HCT116 (cell line): ENCODE measurements at regions not wholly inside any gene's neighbourhood (a gene's known extent, or its start where the extent isn't known, plus 50 kb on each side); places are given as distances from the start of the nearest gene placed in this dataset.

Experiments
- ATAC-seq: fragments of 200-7000 bp; cut with Tn5 transposase; 2 replicates; pipeline ENCODE4 v1.9.1; 2020; ENCODE audit warnings: mild to moderate bottlenecking, moderate library complexity
- BruUV-seq: library from RNA; stranded (reverse); fragments of 400-500 nt; replicated peaks from 2 replicates; lab custom pipeline; 2021; lab: Mats Ljungman, UMichigan
- CTCF ChIA-PET: fragments of 300-600 bp; sonication (Branson Sonifier 250); formaldehyde crosslinking; loops from one replicate; lab custom pipeline; 2021; ENCODE audit warnings: antibody characterized with exemption; lab: Charles Lee
- POLR2A ChIA-PET: fragments of 300-600, 350-600 bp; sonication (Branson Sonifier 250); formaldehyde crosslinking; loops from one replicate; lab custom pipeline; 2021; ENCODE audit warnings: antibody characterized with exemption; lab: Charles Lee
- RAD21 ChIA-PET, 2 experiments: fragments of 300-600 bp; sonication (Branson Sonifier 250); formaldehyde crosslinking; loops; one replicate each; lab custom pipeline; 2023; ENCODE audit warnings: low total read pairs in 2 of 2; ENCODE audit not compliant: uncharacterized antibody in 2 of 2, unreplicated experiment in 2 of 2, low non-redundant PET in 1 of 2; lab: Charles Lee
- DNase-seq: peaks from one replicate; pipeline ENCODE4 v3.0.0-alpha.2; 2010; ENCODE audit warnings: low read depth, low spot score
- H2AFZ ChIP-seq: fragments of 200-600 bp; shearing (Covaris generic), sonication (generic); 2 replicates; pipeline ENCODE4 v1.6.1; 2017; ENCODE audit warnings: low read depth, mixed run types, mixed read lengths, antibody characterized with exemption, low read length; ENCODE audit not compliant: poor library complexity, severe bottlenecking
- H3K27ac ChIP-seq: 2 replicates; pipeline ENCODE4 v1.5.1; 2012; ENCODE audit warnings: low read depth, low read length
- H3K27me3 ChIP-seq: fragments of 200-600 bp; sonication (generic); 2 replicates; pipeline ENCODE4 v1.6.1; 2016; ENCODE audit warnings: mixed run types, low read length, mixed read lengths; ENCODE audit not compliant: insufficient read depth
- H3K36me3 ChIP-seq, 2 experiments: fragments of 200-500 bp in 1 of 2; fragments of 200-600 bp in 1 of 2; sonication (Bioruptor generic) in 1 of 2; sonication (generic) in 1 of 2; 2 replicates each; pipeline versions ENCODE4 v1.5.1 to v1.6.1; 2014 to 2016; ENCODE audit warnings: low read length in 2 of 2, inconsistent platforms in 1 of 2, mixed read lengths in 1 of 2, mixed run types in 1 of 2; ENCODE audit not compliant: insufficient read depth in 2 of 2, control insufficient read depth in 1 of 2
- H3K4me1 ChIP-seq, 2 experiments: fragments of 200-600 bp in 1 of 2; sonication (generic) in 1 of 2; 2 replicates each; pipeline versions ENCODE4 v1.5.1 to v1.6.1; 2012 to 2017; ENCODE audit warnings: low read length in 2 of 2, inconsistent platforms in 1 of 2, mild to moderate bottlenecking in 1 of 2, mixed read lengths in 1 of 2, mixed run types in 1 of 2, moderate library complexity in 1 of 2; ENCODE audit not compliant: insufficient read depth in 2 of 2, control insufficient read depth in 1 of 2
- H3K4me2 ChIP-seq: fragments of 200-600 bp; sonication (generic); 2 replicates; pipeline ENCODE4 v1.6.1; 2017; ENCODE audit warnings: mixed run types, low read length, mixed read lengths
- H3K4me3 ChIP-seq, 2 experiments: fragments of 200-600 bp in 1 of 2; sonication (generic) in 1 of 2; replicated peaks in 1 of 2; 2 replicates each; pipeline ENCODE4 v1.5.1; 2011 to 2016; ENCODE audit warnings: low read length in 2 of 2, control low read depth in 1 of 2, low read depth in 1 of 2, mild to moderate bottlenecking in 1 of 2, mixed read lengths in 1 of 2, mixed run types in 1 of 2
- H3K79me2 ChIP-seq: fragments of 200-600 bp; sonication (generic); 2 replicates; pipeline ENCODE4 v1.6.1; 2017; ENCODE audit warnings: mild to moderate bottlenecking, mixed run types, low read length, moderate library complexity, mixed read lengths; ENCODE audit not compliant: insufficient read depth
- H3K9ac ChIP-seq: fragments of 200-600 bp; sonication (generic); 2 replicates; pipeline ENCODE4 v1.6.1; 2016; ENCODE audit warnings: low read length, mixed read lengths
- H3K9me2 ChIP-seq: fragments of 200-600 bp; sonication (generic), shearing (Covaris generic); 2 replicates; pipeline ENCODE4 v1.6.1; 2017; ENCODE audit warnings: mixed run types, mild to moderate bottlenecking, moderate library complexity; ENCODE audit not compliant: insufficient read depth
- H3K9me3 ChIP-seq, 2 experiments: fragments of 200-500 bp in 1 of 2; fragments of 200-600 bp in 1 of 2; sonication (Bioruptor generic) in 1 of 2; sonication (generic) in 1 of 2; 2 replicates each; pipeline ENCODE4 v1.6.1; 2014 to 2017; ENCODE audit warnings: low read length in 2 of 2, mixed read lengths in 2 of 2, inconsistent platforms in 1 of 2, low read depth in 1 of 2, mild to moderate bottlenecking in 1 of 2, mixed run types in 1 of 2, moderate library complexity in 1 of 2; ENCODE audit not compliant: control insufficient read depth in 1 of 2, insufficient read depth in 1 of 2
- H4K20me1 ChIP-seq: fragments of 200-600 bp; sonication (generic), shearing (Covaris generic); 2 replicates; pipeline ENCODE4 v1.6.1; 2017; ENCODE audit warnings: mixed run types, mild to moderate bottlenecking, moderate library complexity; ENCODE audit not compliant: insufficient read depth
- ATF3 ChIP-seq: IDR thresholded peaks from 2 replicates; pipeline ENCODE4 v1.6.1; 2012
- CBX3 ChIP-seq: IDR thresholded peaks from 2 replicates; pipeline ENCODE4 v1.6.1; 2012; ENCODE audit warnings: low read depth
- ELF1 ChIP-seq: IDR thresholded peaks from 2 replicates; pipeline ENCODE4 v1.6.1; 2012; ENCODE audit warnings: low read depth, borderline replicate concordance
- EZH2phosphoT487 ChIP-seq: fragments of 200-600 bp; IDR thresholded peaks from 2 replicates; pipeline ENCODE4 v1.6.1; 2018; ENCODE audit warnings: antibody characterized with exemption, borderline replicate concordance
- JUND ChIP-seq: IDR thresholded peaks from 2 replicates; pipeline ENCODE4 v1.6.1; 2012
- POLR2A ChIP-seq: IDR thresholded peaks from 2 replicates; pipeline ENCODE4 v1.7.0; 2011; ENCODE audit warnings: borderline replicate concordance; ENCODE audit not compliant: insufficient read depth, insufficient read length; ENCODE audit errors: extremely low read depth
- RAD21 ChIP-seq: IDR thresholded peaks from 2 replicates; pipeline ENCODE4 v1.6.1; 2012; ENCODE audit warnings: low read depth, mild to moderate bottlenecking
- SIN3A ChIP-seq: IDR thresholded peaks from 2 replicates; pipeline ENCODE4 v1.6.1; 2012; ENCODE audit warnings: low read depth
- SRF ChIP-seq: IDR thresholded peaks from 2 replicates; pipeline ENCODE4 v1.6.1; 2012; ENCODE audit warnings: low read depth
- ZFX ChIP-seq: fragments of 450-650 bp; IDR thresholded peaks from 2 replicates; pipeline ENCODE4 v1.6.1; 2017
- intact Hi-C: fragments of 100-400 bp; cut with micrococcal nuclease; formaldehyde crosslinking; loops from 2 replicates; pipeline ENCODE4 v1.10.0; 2022
- TF ChIP-seq, protein P1 (sequence below), 3 experiments: fragments of 200-600 bp in 1 of 3; sonication (generic) in 1 of 3; IDR thresholded peaks in 2 of 3; conservative IDR thresholded peaks in 1 of 3; 2 replicates each; pipeline ENCODE4 v1.5.1; 2012 to 2017; ENCODE audit warnings: low read depth in 2 of 3, low read length in 2 of 3, antibody characterized with exemption in 1 of 3, borderline replicate concordance in 1 of 3, control low read depth in 1 of 3, mild to moderate bottlenecking in 1 of 3, mixed read lengths in 1 of 3, mixed run types in 1 of 3, moderate library complexity in 1 of 3; ENCODE audit not compliant: insufficient read depth in 1 of 3
- TF ChIP-seq, protein P2 (sequence below): IDR thresholded peaks from 2 replicates; pipeline ENCODE4 v1.6.1; 2011; ENCODE audit warnings: mild to moderate bottlenecking, low read length, moderate library complexity; ENCODE audit not compliant: insufficient replicate concordance; ENCODE audit errors: extremely low read depth

GRCh38 chr4:24226667-24227066 is 336.8 kb upstream of the PPARGC1A start:
- H3K9me2 ChIP-seq: no peaks in the 10 kb centered on the region
- no peak for TF ChIP-seq EZH2phosphoT487
- no peak for TF ChIP-seq POLR2A
- TF ChIP-seq, protein P1, sequence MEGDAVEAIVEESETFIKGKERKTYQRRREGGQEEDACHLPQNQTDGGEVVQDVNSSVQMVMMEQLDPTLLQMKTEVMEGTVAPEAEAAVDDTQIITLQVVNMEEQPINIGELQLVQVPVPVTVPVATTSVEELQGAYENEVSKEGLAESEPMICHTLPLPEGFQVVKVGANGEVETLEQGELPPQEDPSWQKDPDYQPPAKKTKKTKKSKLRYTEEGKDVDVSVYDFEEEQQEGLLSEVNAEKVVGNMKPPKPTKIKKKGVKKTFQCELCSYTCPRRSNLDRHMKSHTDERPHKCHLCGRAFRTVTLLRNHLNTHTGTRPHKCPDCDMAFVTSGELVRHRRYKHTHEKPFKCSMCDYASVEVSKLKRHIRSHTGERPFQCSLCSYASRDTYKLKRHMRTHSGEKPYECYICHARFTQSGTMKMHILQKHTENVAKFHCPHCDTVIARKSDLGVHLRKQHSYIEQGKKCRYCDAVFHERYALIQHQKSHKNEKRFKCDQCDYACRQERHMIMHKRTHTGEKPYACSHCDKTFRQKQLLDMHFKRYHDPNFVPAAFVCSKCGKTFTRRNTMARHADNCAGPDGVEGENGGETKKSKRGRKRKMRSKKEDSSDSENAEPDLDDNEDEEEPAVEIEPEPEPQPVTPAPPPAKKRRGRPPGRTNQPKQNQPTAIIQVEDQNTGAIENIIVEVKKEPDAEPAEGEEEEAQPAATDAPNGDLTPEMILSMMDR (IDR thresholded peaks at IDR 0.05 in 2 of 3, conservative IDR thresholded peaks at IDR 0.05 in 1 of 3; ENCODE audit: borderline replicate concordance in 1 of 3, insufficient read depth in 1 of 3, low read depth in 2 of 3, low read length in 2 of 3): no peak
- TF ChIP-seq CBX3: no peak
- TF ChIP-seq ELF1: no peak
- TF ChIP-seq ZFX: no peak
- TF ChIP-seq ATF3: no peak
- TF ChIP-seq, protein P2, sequence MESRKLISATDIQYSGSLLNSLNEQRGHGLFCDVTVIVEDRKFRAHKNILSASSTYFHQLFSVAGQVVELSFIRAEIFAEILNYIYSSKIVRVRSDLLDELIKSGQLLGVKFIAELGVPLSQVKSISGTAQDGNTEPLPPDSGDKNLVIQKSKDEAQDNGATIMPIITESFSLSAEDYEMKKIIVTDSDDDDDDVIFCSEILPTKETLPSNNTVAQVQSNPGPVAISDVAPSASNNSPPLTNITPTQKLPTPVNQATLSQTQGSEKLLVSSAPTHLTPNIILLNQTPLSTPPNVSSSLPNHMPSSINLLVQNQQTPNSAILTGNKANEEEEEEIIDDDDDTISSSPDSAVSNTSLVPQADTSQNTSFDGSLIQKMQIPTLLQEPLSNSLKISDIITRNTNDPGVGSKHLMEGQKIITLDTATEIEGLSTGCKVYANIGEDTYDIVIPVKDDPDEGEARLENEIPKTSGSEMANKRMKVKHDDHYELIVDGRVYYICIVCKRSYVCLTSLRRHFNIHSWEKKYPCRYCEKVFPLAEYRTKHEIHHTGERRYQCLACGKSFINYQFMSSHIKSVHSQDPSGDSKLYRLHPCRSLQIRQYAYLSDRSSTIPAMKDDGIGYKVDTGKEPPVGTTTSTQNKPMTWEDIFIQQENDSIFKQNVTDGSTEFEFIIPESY: no peak
- no peak for TF ChIP-seq JUND
- no peak for TF ChIP-seq SRF
- TF ChIP-seq SIN3A: no peak
- TF ChIP-seq RAD21: no peak
- no peak overlapping the region for H3K9ac ChIP-seq
- H3K36me3 ChIP-seq: no peaks in the 10 kb centered on the region
- intact Hi-C loops: no loop called here
- no peaks in the 10 kb centered on the region for H3K9me3 ChIP-seq
- H3K27me3 ChIP-seq: no peaks in the 10 kb centered on the region
- POLR2A ChIA-PET: no interaction called here
- BruUV-seq: no TSS peak
- ATAC-seq: no peak
- DNase-seq: no peak
- no peak overlapping the region for H3K4me2 ChIP-seq
- no peak overlapping the region for H2AFZ ChIP-seq
- no peak overlapping the region for H3K27ac ChIP-seq
- H3K79me2 ChIP-seq: no peaks in the 10 kb centered on the region
- H3K4me1 ChIP-seq: no peaks in the 10 kb centered on the region
- CTCF ChIA-PET: no interaction called here
- RAD21 ChIA-PET: no interaction called here
- H3K4me3 ChIP-seq: no peak overlapping the region
- H4K20me1 ChIP-seq: no peaks in the 10 kb centered on the region
